HG03469 (cell line): ENCODE measurements at regions not wholly inside any gene's neighbourhood (a gene's known extent, or its start where the extent isn't known, plus 50 kb on each side); places are given as distances from the start of the nearest gene placed in this dataset.

Experiments
- ATAC-seq: cut with Tn5 transposase; IDR thresholded peaks from one replicate; pipeline ENCODE4 v1.9.1; 2021; ENCODE audit warnings: mild to moderate bottlenecking, moderate library complexity, moderate number of reproducible peaks; ENCODE audit not compliant: unreplicated experiment

DNA sequence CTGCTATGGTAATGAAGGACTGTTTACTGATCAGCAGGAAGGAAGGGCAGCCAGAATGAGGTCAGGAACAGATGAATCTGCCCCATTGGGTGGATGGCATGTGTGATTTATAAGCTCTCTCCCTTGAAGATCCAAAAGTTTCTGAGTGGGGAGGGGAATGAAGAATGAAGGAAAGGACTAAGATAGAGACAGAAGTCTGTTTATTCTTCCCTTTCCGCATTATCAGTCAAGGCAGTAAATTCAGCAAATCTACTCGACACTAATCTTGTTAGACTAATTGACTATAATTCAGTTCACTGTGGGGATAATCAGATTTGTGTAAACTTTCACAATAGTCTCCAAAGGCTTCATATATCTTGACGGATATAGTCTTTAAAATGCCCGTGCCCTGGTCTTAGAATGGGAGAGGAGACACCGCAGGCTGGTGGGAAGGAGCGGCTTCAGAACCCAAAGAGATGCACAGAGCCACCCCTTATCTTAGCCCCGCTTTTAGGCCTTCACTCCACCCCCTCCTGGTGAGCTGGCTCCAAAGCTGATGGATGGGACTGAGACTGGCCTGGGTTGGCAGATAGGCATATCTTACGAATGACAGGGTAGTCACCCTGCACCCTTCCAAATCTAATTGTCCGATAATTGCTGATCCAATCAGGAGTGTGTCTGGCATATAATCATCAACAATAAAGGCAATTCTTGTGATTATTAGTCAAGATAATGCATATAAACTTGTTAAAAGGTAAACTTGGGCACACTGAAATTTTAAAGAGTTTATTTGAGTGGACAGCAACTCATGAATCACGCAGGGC lies 76.0 kb upstream of the PPM1J start:
- ATAC-seq = no peak

DNA sequence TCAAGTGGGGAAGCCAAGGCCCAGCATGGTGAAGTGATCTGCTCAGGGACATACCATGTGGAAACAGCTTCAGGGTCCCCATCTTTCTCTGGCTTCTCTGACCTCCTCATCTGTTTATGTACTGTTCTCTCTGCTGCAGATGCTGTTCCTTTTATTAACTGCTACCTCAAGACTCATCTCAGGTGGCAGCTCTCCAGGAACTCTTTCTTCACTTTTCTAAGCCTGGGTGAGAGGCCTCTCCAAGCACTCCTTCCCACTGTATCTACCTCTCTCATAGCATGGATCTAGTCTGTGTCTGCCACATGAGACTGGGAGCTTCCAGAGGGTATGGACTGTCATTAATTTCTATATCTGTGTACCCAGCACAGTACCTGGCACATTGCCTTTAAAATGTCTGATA lies 73.4 kb upstream of the PPM1J start:
- no peak for ATAC-seq

DNA sequence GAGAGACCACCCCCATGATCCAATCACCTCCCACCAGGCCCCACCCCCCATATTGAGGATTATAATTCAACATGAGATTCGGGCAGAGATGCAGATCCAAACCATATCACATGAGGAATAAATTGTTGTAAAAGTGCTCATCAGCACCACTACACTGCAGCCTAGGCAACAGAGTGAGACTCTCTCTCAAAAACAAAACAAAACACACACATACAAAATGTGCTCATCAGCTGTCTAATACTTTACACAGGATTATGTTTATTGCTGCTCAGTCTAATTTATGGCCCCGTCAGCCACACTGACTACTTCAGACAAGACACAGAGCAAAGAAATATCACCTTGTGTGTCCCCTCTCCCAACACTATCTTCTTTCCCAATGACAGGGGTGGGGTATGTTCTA lies 72.9 kb upstream of the PPM1J start:
- no peak for ATAC-seq

DNA sequence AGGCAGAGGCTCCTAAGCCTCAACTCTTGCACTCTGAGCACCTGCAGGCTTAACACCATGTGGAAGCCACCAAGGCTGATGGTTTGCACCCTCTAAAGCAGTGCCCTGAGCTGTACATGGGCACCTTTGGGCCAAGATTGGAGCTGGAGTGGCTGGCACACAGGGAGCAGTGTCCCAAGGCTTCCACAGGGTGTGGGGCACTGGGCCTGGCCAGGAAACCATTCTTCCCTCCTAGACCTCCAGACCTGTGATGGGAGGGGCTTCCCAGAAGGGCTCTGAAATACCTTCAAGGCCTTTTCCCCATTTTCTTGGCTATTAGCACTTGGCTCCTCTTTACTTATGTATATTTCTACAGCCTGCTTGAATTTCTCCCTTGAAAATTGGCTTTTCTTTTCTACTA lies 67.9 kb upstream of the PPM1J start:
- ATAC-seq = no peak

DNA sequence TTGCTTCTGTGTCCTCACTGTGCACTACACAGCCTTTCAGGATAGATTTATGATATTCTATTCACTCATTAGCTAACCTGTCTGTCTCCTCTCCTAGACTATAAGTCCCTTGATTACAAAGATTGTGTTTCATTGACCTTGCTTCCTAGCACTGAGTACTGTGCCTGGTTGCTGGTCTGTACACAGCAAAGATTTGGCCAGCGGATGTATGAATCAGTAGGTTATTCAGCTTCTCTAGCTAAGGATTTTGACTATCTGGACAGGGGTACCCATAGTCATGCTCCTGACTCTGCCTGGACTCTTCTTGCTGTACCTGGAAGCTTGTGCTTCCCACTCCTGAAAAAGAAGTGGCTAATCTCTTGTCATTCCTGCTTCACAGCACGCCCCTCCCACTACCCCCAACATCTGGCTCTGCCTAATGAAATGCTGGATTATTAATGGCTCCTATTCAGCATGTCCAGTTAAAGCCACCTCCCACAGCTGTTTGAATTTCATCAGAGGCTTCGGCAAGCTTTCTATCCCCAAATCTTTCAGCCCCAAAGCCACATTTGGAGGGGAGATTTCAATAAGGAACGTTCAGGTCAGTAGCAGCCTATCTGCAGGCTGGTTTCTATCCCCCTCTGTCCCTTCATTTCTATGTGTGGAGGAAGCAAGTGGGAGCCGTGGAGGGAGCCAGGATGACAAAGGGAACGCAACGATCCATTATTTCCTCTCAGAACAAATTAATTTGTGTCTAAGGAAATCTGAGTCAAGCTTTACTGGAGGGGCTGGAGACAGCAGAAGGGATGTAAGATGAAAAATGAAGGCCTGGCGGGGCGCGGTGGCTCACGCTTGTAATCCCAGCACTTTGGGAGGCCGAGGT lies 64.8 kb upstream of the PPM1J start:
- ATAC-seq = no peak

DNA sequence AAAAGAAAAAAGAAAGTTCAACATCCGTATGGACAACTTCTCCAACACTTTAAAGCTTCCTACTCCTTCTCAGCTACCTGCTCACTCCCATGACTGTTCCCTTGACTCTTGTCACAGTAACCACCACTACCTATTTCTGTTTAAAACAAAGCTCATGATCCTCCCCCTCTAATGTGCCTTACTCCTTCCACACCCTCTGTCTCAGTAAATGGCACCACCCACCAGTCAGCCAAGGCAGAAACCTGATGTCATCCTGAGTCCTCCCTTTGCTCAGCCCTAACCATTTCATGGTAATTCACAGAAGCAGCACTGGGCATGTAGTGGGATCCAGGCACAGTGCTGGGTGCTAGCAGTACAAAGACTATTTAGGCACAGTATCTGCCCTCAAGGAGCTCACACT lies 63.0 kb upstream of the PPM1J start:
- ATAC-seq = no peak

DNA sequence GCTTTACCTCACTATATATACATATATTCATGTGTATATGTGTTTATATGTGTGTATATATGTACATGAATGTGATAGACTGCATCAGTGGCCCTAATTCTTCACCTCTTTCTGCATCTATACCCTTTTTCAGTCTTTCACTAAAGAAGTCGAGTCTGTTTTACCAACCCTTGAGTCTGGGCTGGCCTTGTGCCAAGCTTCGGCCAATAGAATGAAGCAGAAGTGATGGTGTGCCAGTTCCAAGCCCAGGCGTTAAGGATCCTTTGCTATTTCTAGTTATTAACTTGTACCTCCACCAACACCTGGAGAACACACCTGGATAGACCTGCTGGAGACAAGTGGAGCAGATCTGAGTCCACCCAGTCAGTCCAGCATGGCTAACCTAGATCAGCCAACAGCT lies 61.6 kb upstream of the PPM1J start:
- ATAC-seq = no peak

DNA sequence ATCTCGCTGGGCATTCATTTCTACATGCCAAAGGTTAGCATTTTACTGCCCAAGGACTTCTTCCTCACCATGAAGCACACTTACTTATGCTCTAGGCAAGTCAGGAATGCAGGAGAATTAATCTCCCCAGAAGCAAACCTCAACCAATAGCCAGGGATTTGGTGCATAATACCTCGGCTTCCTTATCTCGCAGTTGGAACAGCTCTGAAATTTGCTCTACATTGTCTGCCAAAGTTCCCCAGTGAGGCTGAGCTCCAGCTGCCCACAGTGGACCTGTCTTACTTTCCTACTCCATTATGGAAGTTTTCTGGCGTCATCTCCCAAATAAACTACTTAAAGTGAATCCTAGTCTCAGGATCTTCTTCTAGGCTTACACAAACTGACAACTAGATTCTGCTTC lies 57.6 kb upstream of the PPM1J start:
- no peak for ATAC-seq

DNA sequence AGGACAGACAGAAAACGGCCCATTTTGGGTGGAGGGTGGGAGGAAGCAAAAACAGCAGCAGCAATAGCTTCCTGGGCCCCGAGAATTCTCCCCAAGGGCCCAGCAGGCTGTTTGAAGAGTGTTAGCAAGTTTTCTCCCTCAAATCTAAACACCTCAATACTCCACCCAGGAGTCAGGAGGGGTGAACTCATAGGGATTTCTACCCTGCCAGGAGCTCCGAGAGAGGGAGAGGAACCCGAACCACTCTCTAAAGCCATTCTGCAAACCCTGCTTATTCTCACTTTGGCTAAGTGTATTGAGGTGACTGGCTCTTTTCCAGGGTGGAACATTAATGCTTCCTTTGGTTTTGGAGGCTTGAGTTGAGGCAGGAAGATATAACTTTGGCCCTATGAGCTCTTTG lies 55.6 kb upstream of the PPM1J start:
- no peak for ATAC-seq

DNA sequence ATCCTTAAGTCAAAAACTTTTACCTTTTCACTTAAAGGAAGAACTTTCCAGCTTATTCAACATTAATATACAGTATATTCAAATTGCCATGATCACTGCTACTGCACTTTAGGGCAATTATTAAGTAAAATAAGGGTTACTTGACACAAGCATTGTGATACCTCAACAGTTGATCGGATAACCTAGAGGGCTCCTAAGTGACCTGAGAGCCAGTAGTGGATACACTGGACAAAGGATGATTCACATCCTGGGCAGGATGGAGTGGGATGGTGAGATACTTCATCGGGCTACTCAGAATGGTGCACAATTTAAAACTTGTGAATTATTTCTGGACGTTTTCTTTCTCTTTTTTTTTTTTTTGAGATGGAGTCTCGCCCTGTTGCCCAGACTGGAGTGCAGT lies 54.5 kb upstream of the PPM1J start:
- ATAC-seq = no peak

DNA sequence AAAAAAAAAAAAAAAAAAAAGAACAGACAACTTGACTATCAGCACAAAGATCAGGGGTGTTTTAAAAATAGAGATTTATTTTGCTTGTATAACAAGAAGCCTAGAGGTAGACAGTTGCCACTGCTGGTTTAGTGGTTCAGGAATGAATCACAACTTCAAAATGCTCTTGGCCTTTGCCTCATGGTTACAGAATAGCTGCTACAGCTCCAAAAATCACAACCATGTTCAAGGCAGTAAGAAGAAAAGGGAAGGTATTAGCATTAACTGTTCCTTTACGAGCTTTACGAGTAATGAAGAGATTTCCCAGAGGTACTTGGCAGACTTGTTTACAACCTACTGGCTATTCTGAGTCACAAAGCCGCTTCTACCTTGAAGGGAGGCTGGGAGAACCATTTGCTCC lies 52.5 kb upstream of the PPM1J start:
- ATAC-seq = no peak
